ENCODE measurements at regions not wholly inside any gene's neighbourhood (a gene's known extent, or its start where the extent isn't known, plus 50 kb on each side); places are given as distances from the start of the nearest gene placed in this dataset.

DNA sequence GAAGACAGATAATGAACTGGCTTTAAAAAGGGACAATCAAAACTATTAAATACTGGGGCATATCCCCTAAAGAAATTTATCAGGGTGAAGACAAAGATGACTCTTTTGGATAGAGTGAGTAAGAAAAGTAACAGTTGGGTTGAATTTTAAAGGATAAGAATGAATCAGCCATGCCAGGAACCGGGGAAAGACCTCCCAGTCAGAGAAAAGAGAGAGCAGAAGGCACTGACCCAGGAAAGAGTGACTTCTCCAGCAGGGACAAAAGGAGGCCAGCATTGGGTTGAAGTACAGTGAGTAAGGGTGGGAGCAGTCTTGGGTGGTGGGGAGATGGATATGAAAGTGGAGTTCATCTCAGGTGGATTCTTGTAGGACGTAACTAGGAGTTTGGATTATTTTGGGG lies 516.9 kb upstream of the JAG1 start:
- DNase-seq = no peak

GRCh38 chr20:11192106-11192505 lies 518.3 kb upstream of the JAG1 start:
- DNase-seq = no peak

GRCh38 chr20:11193241-11193640 lies 519.4 kb upstream of the JAG1 start:
- no peak for DNase-seq

- DNase-seq = no peak
These were observed 521.4 kb upstream of the JAG1 start for GRCh38 chr20:11195169-11195568.

- peak; percentile 74 for DNase-seq
These were observed 522.2 kb upstream of the JAG1 start for GRCh38 chr20:11195899-11196558.

DNA sequence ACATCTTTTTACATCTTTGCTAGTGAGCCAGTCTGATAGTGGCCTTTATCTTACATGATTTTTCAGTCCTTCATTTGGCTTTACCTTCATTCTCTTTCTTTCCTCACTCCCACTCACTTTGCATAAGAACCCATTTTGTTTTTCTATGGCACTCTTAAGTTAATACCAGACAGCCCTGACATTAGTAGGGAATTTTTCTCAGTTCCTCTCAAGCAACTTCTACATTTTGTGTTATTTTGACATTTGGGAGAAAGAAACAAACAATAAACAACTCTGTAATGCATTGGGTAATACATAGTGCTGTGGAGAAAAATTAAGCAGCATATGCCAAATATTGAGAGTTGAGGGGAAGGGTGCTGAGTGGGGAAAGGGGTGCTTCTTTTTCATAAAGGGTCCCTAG lies 524.1 kb upstream of the JAG1 start:
- DNase-seq = peak; percentile 63

GRCh38 chr20:11200423-11200822 lies 526.6 kb upstream of the JAG1 start:
- no peak for DNase-seq

GRCh38 chr20:11204926-11205768 lies 531.3 kb upstream of the JAG1 start:
- DNase-seq = peak; percentile 77

GRCh38 chr20:11205769-11206362 lies 532.1 kb upstream of the JAG1 start:
- no peak for DNase-seq

- DNase-seq = no peak
These were observed 534.1 kb upstream of the JAG1 start for GRCh38 chr20:11207749-11208502.

DNA sequence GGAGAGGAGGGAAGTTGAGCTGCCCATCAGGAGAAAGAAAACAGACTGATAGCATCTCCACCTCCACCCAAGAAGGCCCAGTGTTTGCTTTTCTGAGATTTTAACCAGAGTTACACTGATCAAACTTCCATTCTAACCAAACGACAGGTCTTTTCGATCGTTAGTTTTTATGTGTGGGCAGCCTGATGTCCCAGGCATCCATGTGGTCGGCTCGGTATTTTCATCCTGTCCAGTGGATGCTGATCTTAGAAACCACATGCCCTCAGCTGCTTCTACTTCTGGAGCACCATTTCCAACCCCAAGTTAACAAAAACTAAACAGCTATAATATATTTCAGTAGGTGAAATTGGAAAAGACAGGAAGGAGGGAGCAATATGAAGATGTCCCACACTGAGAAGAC lies 536.8 kb upstream of the JAG1 start:
- no peak for DNase-seq

DNA sequence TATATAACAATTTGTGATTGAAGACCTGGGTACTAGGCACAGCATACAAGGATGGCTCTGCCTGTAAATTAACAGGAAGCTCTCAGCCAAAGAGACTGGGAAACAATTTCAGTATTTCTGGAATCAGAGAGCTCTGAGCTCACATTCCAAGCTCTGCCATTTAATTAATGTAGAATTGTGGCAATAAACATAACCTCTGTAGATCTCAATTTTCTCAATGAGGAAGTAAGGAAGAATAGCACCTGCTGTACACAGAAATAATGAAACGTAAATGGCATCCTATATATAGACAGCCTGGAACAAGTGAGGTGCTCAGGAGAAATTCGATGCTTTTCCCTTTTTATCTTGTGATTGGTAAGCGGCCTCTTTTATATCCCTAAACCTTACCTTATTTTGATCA lies 538.5 kb upstream of the JAG1 start:
- no peak for DNase-seq

DNA sequence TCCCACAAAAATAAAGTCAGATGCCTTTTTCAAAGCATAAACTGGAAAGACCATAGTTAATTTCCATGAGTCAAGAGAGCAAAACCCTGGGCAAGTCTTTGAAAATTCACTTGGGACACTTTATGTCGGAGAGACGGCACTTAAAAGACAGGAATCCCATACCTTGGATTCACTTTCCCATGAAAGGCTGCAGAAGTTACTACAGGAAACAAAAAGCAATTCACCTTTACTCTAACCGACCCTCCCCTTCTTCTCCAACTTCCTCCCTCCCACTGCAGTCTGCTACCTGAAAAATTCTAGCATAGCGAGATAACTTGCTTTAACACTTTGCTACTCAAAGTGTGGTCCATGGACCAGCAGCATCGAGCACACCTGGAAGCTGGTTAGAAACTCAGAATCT lies 539.1 kb upstream of the JAG1 start:
- DNase-seq = no peak

DNA sequence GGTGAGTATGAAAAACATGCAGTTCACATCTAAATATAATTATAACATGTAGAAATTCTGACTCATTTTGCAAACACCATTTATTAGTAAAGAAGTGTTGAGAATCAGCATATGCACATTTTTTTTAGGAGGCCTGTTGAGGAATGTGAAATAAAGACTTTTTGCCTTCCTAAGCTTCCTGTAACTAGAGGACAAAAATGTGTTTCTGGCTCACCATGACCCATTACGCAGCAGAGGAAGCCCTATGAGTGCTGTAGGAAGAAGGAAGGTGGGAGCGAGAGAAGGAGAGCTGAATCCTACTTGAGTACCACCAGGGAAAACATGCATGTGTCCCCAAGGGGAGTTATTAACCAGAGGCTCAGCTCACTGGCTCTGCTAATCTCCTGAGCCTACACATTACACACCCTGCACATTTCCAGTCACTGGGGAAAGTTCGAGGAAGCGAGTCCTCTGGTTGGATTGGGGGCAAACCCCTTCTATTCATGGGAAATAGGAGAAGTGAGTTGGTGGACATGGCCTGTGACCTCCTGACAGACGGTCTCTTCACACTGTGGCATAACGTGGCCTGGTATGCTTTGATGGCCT lies 540.5 kb upstream of the JAG1 start:
- no peak for DNase-seq

DNA sequence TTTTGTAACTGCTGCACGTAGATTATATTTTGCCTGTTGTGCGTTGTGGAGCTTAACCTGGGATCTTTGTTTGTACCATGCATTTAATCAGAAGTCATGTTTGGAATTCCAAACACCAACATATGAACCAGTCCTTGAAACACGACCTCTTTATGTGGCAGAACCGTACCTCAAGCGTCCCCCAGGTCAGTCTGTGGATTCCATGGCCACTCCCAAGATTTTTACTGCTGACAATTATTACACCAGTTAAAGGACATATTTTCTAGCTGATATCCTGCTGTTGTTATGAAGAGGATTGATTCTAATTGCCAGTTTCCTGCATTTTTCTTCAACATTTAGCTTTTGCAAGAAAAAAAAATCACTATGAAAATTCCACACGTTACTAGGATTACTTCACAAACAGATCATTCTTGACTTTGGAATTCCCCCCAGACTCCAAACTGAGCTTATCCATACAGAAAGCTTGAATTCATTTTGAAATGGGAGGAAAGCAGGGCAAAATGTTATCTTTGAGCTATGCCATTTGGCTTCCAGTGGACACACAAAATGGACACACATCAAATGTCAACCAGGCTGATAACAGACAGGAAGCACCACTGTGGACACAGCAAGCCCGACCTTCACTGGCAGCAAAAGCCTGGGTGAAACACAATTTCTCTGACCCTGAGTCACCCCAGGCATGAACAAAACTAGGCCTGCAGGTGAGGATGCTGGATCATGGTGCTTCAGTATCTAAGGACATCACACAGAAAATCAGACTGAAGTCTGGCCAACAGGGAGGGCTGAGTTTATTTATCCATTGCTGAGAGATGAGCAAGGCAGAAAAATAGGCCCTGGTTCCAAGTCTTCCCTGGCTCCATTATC lies 542.9 kb upstream of the JAG1 start:
- no peak for DNase-seq

- DNase-seq = no peak
These were observed 543.8 kb upstream of the JAG1 start for GRCh38 chr20:11217326-11218172.

- no peak for DNase-seq
These were observed 544.4 kb upstream of the JAG1 start for GRCh38 chr20:11218173-11218680.

DNA sequence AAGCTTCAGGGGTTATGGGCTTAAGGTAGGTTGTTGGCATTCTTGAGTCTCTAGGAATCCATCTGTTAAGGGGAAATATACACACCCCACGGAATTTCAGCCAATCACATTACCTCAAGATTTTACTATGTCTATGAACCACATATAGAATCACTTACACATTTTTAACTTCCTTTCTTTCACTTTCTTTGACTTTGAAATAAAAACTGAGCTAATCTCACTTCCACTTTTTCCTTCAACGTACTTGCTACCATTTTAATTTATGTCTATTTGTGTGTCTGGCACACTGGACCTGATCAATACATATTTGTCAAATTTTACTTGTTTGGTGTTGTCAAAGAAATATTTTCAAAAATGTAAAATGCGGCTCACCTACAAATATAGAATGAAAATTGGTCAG lies 545.4 kb upstream of the JAG1 start:
- DNase-seq = peak; percentile 15

- no peak for DNase-seq
These were observed 547.2 kb upstream of the JAG1 start for GRCh38 chr20:11221046-11221445.

- no peak for DNase-seq
These were observed 548.4 kb upstream of the JAG1 start for GRCh38 chr20:11222243-11222642.

- DNase-seq = no peak
These were observed 553.8 kb upstream of the JAG1 start for GRCh38 chr20:11227602-11228001.

Data from inflammatory macrophage treated with lipopolysaccharide for 4 hours (primary cell).